Activated CD8-positive, alpha-beta T cell treated with anti-CD3 and anti-CD28 coated beads for 36 hours (primary cell): ENCODE measurements at regions not wholly inside any gene's neighbourhood (a gene's known extent, or its start where the extent isn't known, plus 50 kb on each side); places are given as distances from the start of the nearest gene placed in this dataset.

Source experiments
- ATAC-seq: fragments of 200-7000 bp; cut with Tn5 transposase; one replicate; pipeline ENCODE4 v1.10.0; 2021; ENCODE audit warnings: mild to moderate bottlenecking, moderate library complexity
- CTCF ChIA-PET: fragments of 350-600 bp; sonication (Branson Sonifier 250); formaldehyde crosslinking; loops from one replicate; lab custom pipeline; 2021; ENCODE audit warnings: antibody characterized with exemption; lab: Charles Lee
- POLR2A ChIA-PET: fragments of 350-600 bp; sonication (Branson Sonifier 250); formaldehyde crosslinking; loops from one replicate; lab custom pipeline; 2021; ENCODE audit warnings: antibody characterized with exemption; lab: Charles Lee
- DNase-seq: peaks from one replicate; pipeline ENCODE4 v3.0.0-alpha.2; 2020
- H3K27ac Mint-ChIP-seq: one replicate; pipeline ENCODE4 v1.8.0; 2021; ENCODE audit warnings: mild to moderate bottlenecking, mixed read lengths
- H3K27me3 Mint-ChIP-seq: one replicate; pipeline ENCODE4 v1.8.0; 2021; ENCODE audit warnings: mixed read lengths
- H3K36me3 Mint-ChIP-seq: one replicate; pipeline ENCODE4 v1.8.0; 2021; ENCODE audit warnings: low read depth, mixed read lengths
- H3K4me1 Mint-ChIP-seq: one replicate; pipeline ENCODE4 v1.8.0; 2021; ENCODE audit warnings: low read depth, mixed read lengths
- H3K4me3 Mint-ChIP-seq: one replicate; pipeline ENCODE4 v1.8.0; 2021; ENCODE audit warnings: mild to moderate bottlenecking, moderate library complexity, mixed read lengths
- H3K9me3 Mint-ChIP-seq: one replicate; pipeline ENCODE4 v1.8.0; 2021; ENCODE audit warnings: mixed read lengths
- CTCF ChIP-seq: fragments of 200-600 bp; IDR thresholded peaks from one replicate; pipeline ENCODE4 v1.8.0; 2022; ENCODE audit warnings: antibody characterized with exemption, mild to moderate bottlenecking
- intact Hi-C: fragments of 100-400 bp; cut with micrococcal nuclease; formaldehyde crosslinking; loops from one replicate; pipeline ENCODE4 v1.10.0; 2022

- no peaks in the 10 kb centered on the region for H3K4me1 Mint-ChIP-seq
- no peak overlapping the region for H3K27ac Mint-ChIP-seq
- intact Hi-C loops: no loop called here
- DNase-seq: no peak
- H3K27me3 Mint-ChIP-seq: peaks cover 4% of the 10 kb centered on the region
- peaks cover 6% of the 10 kb centered on the region for H3K9me3 Mint-ChIP-seq
- no peak for ATAC-seq
- TF ChIP-seq CTCF: no peak
- H3K36me3 Mint-ChIP-seq: no peaks in the 10 kb centered on the region
- ChIA-PET POLR2A (no interaction called here), CTCF (no interaction called here)
- H3K4me3 Mint-ChIP-seq: no peak overlapping the region
Measured at GRCh38 chr10:91576096-91576545, 56.8 kb downstream of the PPP1R3C start.

DNA sequence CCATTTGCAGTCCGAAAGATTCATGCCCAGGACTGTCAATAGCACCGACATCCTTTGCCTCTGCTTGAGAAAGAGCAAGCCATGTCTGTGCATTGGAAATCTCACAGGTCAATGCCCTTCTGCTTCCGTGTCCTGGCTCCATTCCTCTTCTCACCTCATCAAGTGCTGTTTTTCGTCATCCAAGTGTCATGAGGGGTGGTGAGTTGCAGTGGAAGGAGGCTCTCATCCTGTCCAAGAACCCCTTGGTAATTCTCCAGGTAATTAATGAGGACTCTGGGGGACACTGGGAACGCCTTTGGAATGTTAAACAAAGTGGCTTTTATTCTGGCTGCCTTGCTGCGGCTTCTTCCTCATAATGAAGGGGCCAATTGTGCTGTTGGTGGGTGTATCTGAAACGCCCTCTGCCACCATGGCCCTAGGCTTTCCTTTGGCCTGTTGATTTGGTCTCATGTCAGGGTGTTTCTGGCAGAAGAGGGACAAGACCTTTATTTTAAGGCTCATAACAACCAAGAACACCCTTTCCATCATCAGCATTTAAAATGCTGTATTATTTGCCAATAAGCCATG, 57.7 kb downstream of the PPP1R3C start:
- ChIA-PET CTCF (no interaction called here), POLR2A (no interaction called here)
- no peak overlapping the region for H3K4me3 Mint-ChIP-seq
- no peaks in the 10 kb centered on the region for H3K9me3 Mint-ChIP-seq
- intact Hi-C loops: no loop called here
- H3K36me3 Mint-ChIP-seq: no peaks in the 10 kb centered on the region
- H3K4me1 Mint-ChIP-seq: no peaks in the 10 kb centered on the region
- DNase-seq (no peak), ATAC-seq (no peak)
- TF ChIP-seq CTCF: no peak
- no peak overlapping the region for H3K27ac Mint-ChIP-seq
- peaks cover 4% of the 10 kb centered on the region for H3K27me3 Mint-ChIP-seq

DNA sequence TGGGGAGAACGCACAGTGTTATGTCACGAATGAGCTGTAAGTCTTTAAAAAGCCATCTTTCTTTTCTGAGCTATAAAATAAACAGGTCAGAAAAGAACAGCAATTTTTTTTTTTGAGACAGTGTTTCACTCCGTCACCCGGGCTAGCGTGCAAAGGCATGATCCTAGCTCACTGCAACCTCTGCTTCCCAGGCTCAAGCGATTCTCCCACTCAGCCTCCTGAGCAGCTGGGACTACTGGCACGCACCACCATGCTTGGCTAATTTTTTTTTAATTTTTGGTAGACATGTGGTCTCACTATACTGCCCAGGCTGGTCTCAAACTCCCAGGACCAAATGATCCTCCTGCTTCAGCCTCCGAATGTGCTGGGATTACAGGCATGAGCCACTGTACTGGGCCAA, 58.6 kb downstream of the PPP1R3C start:
- TF ChIP-seq CTCF: no peak
- Mint-ChIP-seq H3K9me3 (no peaks in the 10 kb centered on the region), H3K4me1 (no peaks in the 10 kb centered on the region), H3K4me3 (no peak overlapping the region), H3K36me3 (no peaks in the 10 kb centered on the region), H3K27me3 (peaks cover 4% of the 10 kb centered on the region), H3K27ac (no peak overlapping the region)
- ChIA-PET POLR2A (no interaction called here), CTCF (no interaction called here)
- ATAC-seq: no peak
- intact Hi-C loops: no loop called here
- no peak for DNase-seq

GRCh38 chr10:91573320-91573719, 59.6 kb downstream of the PPP1R3C start:
- Mint-ChIP-seq H3K27me3 (peaks cover 4% of the 10 kb centered on the region), H3K4me1 (no peaks in the 10 kb centered on the region), H3K27ac (no peak overlapping the region), H3K36me3 (no peaks in the 10 kb centered on the region), H3K4me3 (no peak overlapping the region), H3K9me3 (no peaks in the 10 kb centered on the region)
- POLR2A ChIA-PET: interaction anchor here (0.6 kb wide), 1 partner anchor 55 kb away, joined by 3 read pairs; no protein-coding TSS in a partner anchor
- TF ChIP-seq CTCF: no peak
- no peak for ATAC-seq
- CTCF ChIA-PET: interaction anchor here (1.3 kb wide), 1 partner anchor 62 kb away, joined by 3 read pairs; no protein-coding TSS in a partner anchor
- intact Hi-C loops: no loop called here
- DNase-seq: no peak

- peaks cover 6% of the 10 kb centered on the region for H3K27me3 Mint-ChIP-seq
Measured at GRCh38 chr10:91571671-91572070, 61.2 kb downstream of the PPP1R3C start.

More at GRCh38 chr10:91571671-91572070, 61.2 kb downstream of the PPP1R3C start:
- intact Hi-C loops: no loop called here
- H3K9me3 Mint-ChIP-seq: no peaks in the 10 kb centered on the region
- no peak overlapping the region for H3K4me3 Mint-ChIP-seq
- DNase-seq (no peak), ATAC-seq (no peak)
- H3K36me3 Mint-ChIP-seq: no peaks in the 10 kb centered on the region
- POLR2A ChIA-PET: no interaction called here
- TF ChIP-seq CTCF: no peak
- no peak overlapping the region for H3K27ac Mint-ChIP-seq
- CTCF ChIA-PET: no interaction called here
- H3K4me1 Mint-ChIP-seq: no peaks in the 10 kb centered on the region
